Adrenal gland (tissue), 5 donors: ENCODE measurements at regions not wholly inside any gene's neighbourhood (a gene's known extent, or its start where the extent isn't known, plus 50 kb on each side); places are given as distances from the start of the nearest gene placed in this dataset.

Experiments used
- POLR2A ChIP-seq, 2 donors: fragments of 450-650 bp; IDR thresholded peaks; one replicate each; pipeline ENCODE4 v1.6.1; 2017; ENCODE audit warnings: antibody characterized with exemption in 2 of 2, mild to moderate bottlenecking in 2 of 2, moderate library complexity in 1 of 2
- TF ChIP-seq, protein P1 (sequence below), 6 experiments: fragments of 450-650 bp in 4 of 6; fragments of 200-600 bp in 2 of 6; sonication (generic) in 1 of 6; IDR thresholded peaks; 1 replicate in 5 of 6; 2 replicates in 1 of 6; pipeline versions ENCODE4 v1.5.1 to v1.8.0; 2016 to 2021; ENCODE audit warnings: antibody characterized with exemption in 6 of 6, mild to moderate bottlenecking in 2 of 6, moderate library complexity in 1 of 6
- donor health status: DM: no; HTN: no; CAD: no.

DNA sequence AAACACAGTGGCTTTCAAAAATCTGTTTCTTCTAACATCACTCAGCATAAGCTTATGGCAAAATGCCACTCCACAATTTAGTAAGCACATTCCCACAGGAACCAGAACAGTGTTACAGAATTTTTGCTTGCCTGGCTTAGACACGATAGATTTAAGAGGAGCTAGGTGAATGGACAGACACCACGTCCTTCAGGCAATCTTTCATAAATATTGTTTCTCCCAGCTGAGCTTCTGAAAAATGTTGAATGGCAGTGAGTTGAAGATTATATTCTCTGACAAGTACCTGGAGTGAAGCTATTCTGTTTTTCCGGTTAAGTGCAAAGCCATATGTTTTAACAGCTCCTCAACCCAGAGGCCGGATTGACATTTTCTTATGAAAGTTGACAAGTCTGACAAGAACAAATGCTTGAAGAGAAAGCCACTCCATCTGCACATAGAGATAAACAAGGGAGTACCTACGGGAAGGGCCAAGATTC, 102.0 kb downstream of the FSCB start:
- TF ChIP-seq, protein P1, sequence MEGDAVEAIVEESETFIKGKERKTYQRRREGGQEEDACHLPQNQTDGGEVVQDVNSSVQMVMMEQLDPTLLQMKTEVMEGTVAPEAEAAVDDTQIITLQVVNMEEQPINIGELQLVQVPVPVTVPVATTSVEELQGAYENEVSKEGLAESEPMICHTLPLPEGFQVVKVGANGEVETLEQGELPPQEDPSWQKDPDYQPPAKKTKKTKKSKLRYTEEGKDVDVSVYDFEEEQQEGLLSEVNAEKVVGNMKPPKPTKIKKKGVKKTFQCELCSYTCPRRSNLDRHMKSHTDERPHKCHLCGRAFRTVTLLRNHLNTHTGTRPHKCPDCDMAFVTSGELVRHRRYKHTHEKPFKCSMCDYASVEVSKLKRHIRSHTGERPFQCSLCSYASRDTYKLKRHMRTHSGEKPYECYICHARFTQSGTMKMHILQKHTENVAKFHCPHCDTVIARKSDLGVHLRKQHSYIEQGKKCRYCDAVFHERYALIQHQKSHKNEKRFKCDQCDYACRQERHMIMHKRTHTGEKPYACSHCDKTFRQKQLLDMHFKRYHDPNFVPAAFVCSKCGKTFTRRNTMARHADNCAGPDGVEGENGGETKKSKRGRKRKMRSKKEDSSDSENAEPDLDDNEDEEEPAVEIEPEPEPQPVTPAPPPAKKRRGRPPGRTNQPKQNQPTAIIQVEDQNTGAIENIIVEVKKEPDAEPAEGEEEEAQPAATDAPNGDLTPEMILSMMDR (IDR thresholded peaks at IDR 0.05) = no peak
- TF ChIP-seq POLR2A (IDR thresholded peaks at IDR 0.05) = no peak
